K562 (cell line): ENCODE measurements at regions not wholly inside any gene's neighbourhood (a gene's known extent, or its start where the extent isn't known, plus 50 kb on each side); places are given as distances from the start of the nearest gene placed in this dataset.

Source experiments
- ATAC-seq: fragments of 200-7000 bp; cut with Tn5 transposase; 3 replicates; pipeline ENCODE4 v1.9.1; 2020; ENCODE audit warnings: moderate library complexity
- BruUV-seq: library from RNA; stranded (reverse); fragments of 400-500 nt; replicated peaks from 2 replicates; lab custom pipeline; 2021; lab: Mats Ljungman, UMichigan
- CTCF ChIA-PET: fragments of 300-600 bp; formaldehyde crosslinking; extraction: SDS; loops from one replicate; lab custom pipeline; 2021; ENCODE audit warnings: low intra/inter-chr PET ratio; lab: Yijun Ruan, JAX
- POLR2A ChIA-PET: fragments of 300-600, 350-650 bp; sonication (Branson Sonifier 250); formaldehyde crosslinking; extraction: SDS; loops from one replicate; lab custom pipeline; 2021; ENCODE audit warnings: antibody characterized with exemption, inconsistent platforms; lab: Yijun Ruan, JAX
- DNase-seq, 4 experiments: peaks; one replicate each; pipeline versions ENCODE4 v3.0.0 to v3.0.0-alpha.2; 2011 to 2018; ENCODE audit warnings: low spot score in 3 of 4, mixed read lengths in 3 of 4; ENCODE audit errors: extremely low read depth in 1 of 4
- FAIRE-seq: peaks from 2 replicates; lab custom pipeline; 2011; peaks lifted over from hg19 to GRCh38; lab: Jason Lieb, UNC
- H2AFZ ChIP-seq: 2 replicates; pipeline ENCODE4 v1.6.0; 2011; ENCODE audit warnings: low read depth, low read length, control low read depth, inconsistent platforms
- H3K27ac ChIP-seq: fragments of 200-600 bp; 3 replicates; pipeline ENCODE4 v1.8.0; 2011; ENCODE audit warnings: low read depth, mild to moderate bottlenecking, control low read depth, inconsistent platforms, low read length, moderate library complexity, mixed read lengths; ENCODE audit errors: extremely low read depth
- H3K27me3 ChIP-seq, 2 experiments: fragments of 300-600 bp in 1 of 2; 2 replicates in 1 of 2; 3 replicates in 1 of 2; pipeline versions ENCODE4 v1.6.0 to v1.8.0; 2011; ENCODE audit warnings: inconsistent platforms in 2 of 2, low read length in 2 of 2, mild to moderate bottlenecking in 1 of 2, mixed read lengths in 1 of 2, moderate library complexity in 1 of 2; ENCODE audit not compliant: control insufficient read depth in 2 of 2, insufficient read depth in 2 of 2
- H3K36me3 ChIP-seq: fragments of 300-600 bp; 3 replicates; pipeline ENCODE4 v1.8.0; 2011; ENCODE audit warnings: mild to moderate bottlenecking, low read length, inconsistent platforms; ENCODE audit not compliant: control insufficient read depth, insufficient read depth
- H3K4me1 ChIP-seq, 2 experiments: fragments of 200-600 bp in 1 of 2; replicated peaks in 1 of 2; 2 replicates in 1 of 2; 3 replicates in 1 of 2; pipeline versions ENCODE4 v1.5.1 to v1.8.0; 2011; ENCODE audit warnings: inconsistent platforms in 2 of 2, low read length in 2 of 2, mild to moderate bottlenecking in 1 of 2, mixed read lengths in 1 of 2, moderate library complexity in 1 of 2; ENCODE audit not compliant: control insufficient read depth in 2 of 2, insufficient read depth in 2 of 2
- H3K4me2 ChIP-seq: 2 replicates; pipeline ENCODE4 v1.6.1; 2011; ENCODE audit warnings: low read length, control low read depth, inconsistent platforms, mixed read lengths; ENCODE audit not compliant: insufficient read depth
- H3K4me3 ChIP-seq: fragments of 200-600 bp; sonication (generic), shearing (Covaris generic); 2 replicates; pipeline ENCODE4 v1.5.1; 2016; ENCODE audit warnings: control low read depth, inconsistent platforms
- H3K79me2 ChIP-seq: fragments of 200-600 bp; 3 replicates; pipeline ENCODE4 v1.8.0; 2011; ENCODE audit warnings: low read length, inconsistent platforms; ENCODE audit not compliant: control insufficient read depth, insufficient read depth
- H3K9ac ChIP-seq, 2 experiments: 2 replicates each; pipeline versions ENCODE4 v1.6.0 to v1.6.1; 2011; ENCODE audit warnings: low read depth in 2 of 2, low read length in 2 of 2, control low read depth in 1 of 2, inconsistent platforms in 1 of 2, mild to moderate bottlenecking in 1 of 2, mixed read lengths in 1 of 2; ENCODE audit not compliant: insufficient read depth in 1 of 2
- H3K9me1 ChIP-seq: one replicate; pipeline ENCODE4 v1.6.0; 2011; ENCODE audit warnings: inconsistent platforms, mild to moderate bottlenecking, low read length, moderate library complexity; ENCODE audit not compliant: control insufficient read depth, insufficient read depth
- H3K9me3 ChIP-seq: replicated peaks from 2 replicates; pipeline ENCODE4 v1.5.1; 2011; ENCODE audit warnings: low read depth, low read length, inconsistent platforms; ENCODE audit not compliant: control insufficient read depth, insufficient read depth
- H4K20me1 ChIP-seq: replicated peaks from 2 replicates; pipeline ENCODE4 v1.6.1; 2011; ENCODE audit warnings: low read length, inconsistent platforms, mixed read lengths; ENCODE audit not compliant: control insufficient read depth, insufficient read depth
- FOXA1 ChIP-seq: fragments of 450-650 bp; IDR thresholded peaks from 2 replicates; pipeline ENCODE4 v1.6.1; 2016; ENCODE audit warnings: mild to moderate bottlenecking, borderline replicate concordance
- MBD2 ChIP-seq: sonication (generic); IDR thresholded peaks from 2 replicates; pipeline ENCODE4 v1.6.1; 2016; ENCODE audit warnings: low read depth, borderline replicate concordance
- MEF2D ChIP-seq: conservative IDR thresholded peaks from 2 replicates; pipeline ENCODE4 v1.6.1; 2016; ENCODE audit warnings: low read depth, missing genetic modification characterization, missing compliant biosample characterization
- POLR2AphosphoS2 ChIP-seq: IDR thresholded peaks from 2 replicates; pipeline ENCODE4 v1.6.1; 2012; ENCODE audit warnings: low read length, improper control_type of control experiment
- UBTF ChIP-seq, 2 experiments: IDR thresholded peaks; 2 replicates each; pipeline ENCODE4 v1.6.1; 2012; ENCODE audit warnings: improper control_type of control experiment in 2 of 2, low read depth in 2 of 2, low read length in 2 of 2, borderline replicate concordance in 1 of 2
- ZNF263 ChIP-seq: sonication (generic); formaldehyde crosslinking; IDR thresholded peaks from 2 replicates; pipeline ENCODE4 v1.8.0; 2022; ENCODE audit warnings: mild to moderate bottlenecking, missing genetic modification reagents, borderline replicate concordance
- WGBS: fragments of 100-300 bp; shearing (Covaris generic); methylation state at CpG from one replicate; pipeline ENCODE4 v1.1.6; 2016; ENCODE audit warnings: low coverage, mixed read lengths; ENCODE audit not compliant: insufficient coverage; ENCODE audit errors: missing lambda C conversion rate; 5-methylcytosine and 5-hydroxymethylcytosine counted together
- in situ Hi-C: fragments of 300-500 bp; cut with MboI; formaldehyde crosslinking; loops from 4 replicates; pipeline ENCODE4 v1.15.0; 2018; ENCODE audit warnings: inconsistent platforms, mixed read lengths
- intact Hi-C: fragments of 100-400 bp; cut with micrococcal nuclease; formaldehyde crosslinking; loops from 2 replicates; pipeline ENCODE4 v1.14.2; 2022

- Histone ChIP-seq H3K27me3 (no peaks in the 10 kb centered on the region; a peak in 2 of 5 replicates), H3K79me2 (no peaks in the 10 kb centered on the region), H3K4me1 (no peaks in the 10 kb centered on the region), H3K36me3 (no peaks in the 10 kb centered on the region), H3K4me3 (no peak overlapping the region), H3K9me3 (no peaks in the 10 kb centered on the region), H3K9ac (no peak overlapping the region), H3K4me2 (no peak overlapping the region), H3K27ac (no peak overlapping the region), H4K20me1 (no peaks in the 10 kb centered on the region), H3K9me1 (no peaks in the 10 kb centered on the region), H2AFZ (no peak overlapping the region)
- FAIRE-seq (no peak), ATAC-seq (no peak), DNase-seq (no peak)
- ChIA-PET CTCF (no interaction called here), POLR2A (no interaction called here)
- WGBS = 0% methylated on average over 3 of the region's 3 CpGs
- TF ChIP-seq MEF2D (tag) = no peak
- TF ChIP-seq POLR2AphosphoS2 = no peak
- no peak for TF ChIP-seq UBTF (IDR thresholded peaks at IDR 0.05; ENCODE audit: borderline replicate concordance in 1 of 2, low read depth in 2 of 2, low read length in 2 of 2)
- TF ChIP-seq MBD2 = no peak
- TF ChIP-seq FOXA1 = no peak
- TF ChIP-seq ZNF263 = no peak
- BruUV-seq = no TSS peak
- in situ Hi-C loops (no loop called here), intact Hi-C loops (no loop called here)
These were observed 361.0 kb downstream of the BARHL2 start for GRCh38 chr1:90356101-90356500.
